ENCODE measurements at regions not wholly inside any gene's neighbourhood (a gene's known extent, or its start where the extent isn't known, plus 50 kb on each side); places are given as distances from the start of the nearest gene placed in this dataset.
A peak's percentile ranks its signal among the peaks of the same experiment; 100 is the strongest.

GRCh38 chr1:184879876-184880557 is 94.3 kb downstream of the NIBAN1 start:
- Mint-ChIP-seq H3K4me1 (peaks cover 32% of the 10 kb centered on the region), H3K4me3 (no peak overlapping the region), H3K9me3 (no peaks in the 10 kb centered on the region), H3K27me3 (ENCODE audit: low read depth) (peaks cover 34% of the 10 kb centered on the region), H3K27ac (no peak overlapping the region), H3K36me3 (no peaks in the 10 kb centered on the region)
- ChIA-PET CTCF (interaction anchor here (1.8 kb wide), 1 partner anchor 74 kb away, joined by 4 read pairs; no protein-coding TSS in a partner anchor), POLR2A (no interaction called here)
- no peak for DNase-seq (ENCODE audit: low spot score)
- TF ChIP-seq ATF6 (CRISPR knock-in tag; IDR thresholded peaks at IDR 0.05) (no peak), HMGA2 (CRISPR knock-in tag; IDR thresholded peaks at IDR 0.05) (no peak), AFF4 (CRISPR knock-in tag; IDR thresholded peaks at IDR 0.05; ENCODE audit: borderline replicate concordance) (no peak), ZNF425 (CRISPR knock-in tag; conservative IDR thresholded peaks at IDR 0.05) (no peak)
- ATAC-seq: peak; percentile 26; the same call in 1 of the 2 replicates

GRCh38 chr1:184878602-184879001 is 95.7 kb downstream of the NIBAN1 start:
- H3K9me3 Mint-ChIP-seq: peaks cover under 1% of the 10 kb centered on the region; the same call in 1 of the 2 replicates
- CTCF ChIA-PET: no interaction called here
- POLR2A ChIA-PET: no interaction called here
- ATAC-seq: no peak
- H3K4me1 Mint-ChIP-seq: peaks cover 31% of the 10 kb centered on the region
- DNase-seq (ENCODE audit: low spot score): no peak
- no peaks in the 10 kb centered on the region for H3K36me3 Mint-ChIP-seq
- H3K27ac Mint-ChIP-seq: no peak overlapping the region
- no peak overlapping the region for H3K4me3 Mint-ChIP-seq
- TF ChIP-seq FOXJ3 (CRISPR knock-in tag; IDR thresholded peaks at IDR 0.05; ENCODE audit: borderline replicate concordance): no peak
- TF ChIP-seq NFATC4 (CRISPR knock-in tag; IDR thresholded peaks at IDR 0.05): no peak
- TF ChIP-seq IRF2 (CRISPR knock-in tag; IDR thresholded peaks at IDR 0.05; ENCODE audit: borderline replicate concordance, low read depth): no peak
- no peak for TF ChIP-seq MLX (CRISPR knock-in tag; IDR thresholded peaks at IDR 0.05)
- no peak for TF ChIP-seq ERG (CRISPR knock-in tag; IDR thresholded peaks at IDR 0.05)
- no peak for TF ChIP-seq GTF2I (CRISPR knock-in tag; conservative IDR thresholded peaks at IDR 0.05)
- no peak for TF ChIP-seq FOXK1 (CRISPR knock-in tag; IDR thresholded peaks at IDR 0.05)
- TF ChIP-seq CTCF (IDR thresholded peaks at IDR 0.05): no peak
- no peak for TF ChIP-seq ELF4 (CRISPR knock-in tag; IDR thresholded peaks at IDR 0.05; ENCODE audit: low read depth)
- no peak for TF ChIP-seq MXD4 (CRISPR knock-in tag; IDR thresholded peaks at IDR 0.05; ENCODE audit: borderline replicate concordance)
- no peak for TF ChIP-seq ZNF121 (CRISPR knock-in tag; IDR thresholded peaks at IDR 0.05)
- TF ChIP-seq ZBTB43 (CRISPR knock-in tag; IDR thresholded peaks at IDR 0.05): no peak
- TF ChIP-seq FOXP4 (CRISPR knock-in tag; IDR thresholded peaks at IDR 0.05): no peak
- no peak for TF ChIP-seq IRF1 (CRISPR knock-in tag; IDR thresholded peaks at IDR 0.05)
- H3K27me3 Mint-ChIP-seq (ENCODE audit: low read depth): peaks cover 20% of the 10 kb centered on the region

Data from WTC11 (cell line).